Sigmoid colon (tissue), 6 donors: ENCODE measurements at regions not wholly inside any gene's neighbourhood (a gene's known extent, or its start where the extent isn't known, plus 50 kb on each side); places are given as distances from the start of the nearest gene placed in this dataset.

Experiments
- DNase-seq: peaks from one replicate; pipeline ENCODE4 v3.0.0-alpha.2; 2019
- H3K27ac ChIP-seq, 4 donors: fragments of 200-600 bp; sonication (generic); one replicate each; pipeline ENCODE4 v1.5.1; 2016 to 2019; ENCODE audit warnings: mild to moderate bottlenecking in 1 of 4
- H3K27me3 ChIP-seq, 3 donors: fragments of 200-600 bp; sonication (generic); one replicate each; pipeline ENCODE4 v1.5.1; 2019; ENCODE audit warnings: mild to moderate bottlenecking in 1 of 3
- H3K36me3 ChIP-seq, 4 donors: fragments of 200-600 bp; sonication (generic); one replicate each; pipeline ENCODE4 v1.5.1; 2016 to 2019
- H3K4me1 ChIP-seq, 4 donors: fragments of 200-600 bp; sonication (generic); one replicate each; pipeline ENCODE4 v1.5.1; 2017 to 2019
- H3K4me3 ChIP-seq, 4 donors: fragments of 200-600 bp; sonication (generic); one replicate each; pipeline ENCODE4 v1.5.1; 2017 to 2019; ENCODE audit warnings: mild to moderate bottlenecking in 2 of 4, moderate library complexity in 1 of 4
- H3K9me3 ChIP-seq, 4 donors: fragments of 200-600 bp in 3 of 4; sonication (generic) in 3 of 4; one replicate each; pipeline versions ENCODE4 v1.5.1 to v1.6.1; 2013 to 2019
- EP300 ChIP-seq, 4 donors: sonication (generic); formaldehyde crosslinking; IDR thresholded peaks; one replicate each; pipeline ENCODE4 v1.6.1; 2017; ENCODE audit warnings: antibody characterized with exemption in 4 of 4
- POLR2A ChIP-seq, 2 donors: fragments of 450-650 bp; IDR thresholded peaks; one replicate each; pipeline ENCODE4 v1.6.1; 2016; ENCODE audit warnings: antibody characterized with exemption in 2 of 2, mild to moderate bottlenecking in 2 of 2, moderate library complexity in 2 of 2
- POLR2AphosphoS5 ChIP-seq, 4 donors: sonication (generic); formaldehyde crosslinking; IDR thresholded peaks; one replicate each; pipeline ENCODE4 v1.6.1; 2017; ENCODE audit warnings: antibody characterized with exemption in 4 of 4
- WGBS, 2 donors: extraction: QIAGEN DNeasy Blood & Tissue Kit; methylation state at CpG; one replicate each; pipeline ENCODE4 v1.1.7; 2013; 5-methylcytosine and 5-hydroxymethylcytosine counted together
- intact Hi-C: fragments of 100-400 bp; cut with DNase I; formaldehyde crosslinking; loops from one replicate; pipeline ENCODE4 v1.15.1; 2023
- TF ChIP-seq, protein P1 (sequence below), 4 experiments: fragments of 450-650 bp in 3 of 4; fragments of 200-600 bp in 1 of 4; IDR thresholded peaks; one replicate each; pipeline ENCODE4 v1.5.1; 2016 to 2019; ENCODE audit warnings: antibody characterized with exemption in 4 of 4, mild to moderate bottlenecking in 3 of 4, moderate library complexity in 2 of 4
- donor health status: healthy with polysubstance abuse.
- donor health status: healthy.

GRCh38 chr21:35204850-35205541 lies 155.9 kb upstream of the RUNX1 start:
- H3K27me3 ChIP-seq: no peaks in the 10 kb centered on the region
- intact Hi-C loops: loop anchor here (2.0 to 5.0 kb wide), 3 partner anchors 52 to 318 kb away; no protein-coding TSS in a partner anchor
- peak overlapping the region; percentile 31 to 82 (median 68) for H3K27ac ChIP-seq
- peaks cover 0 to 52% (median 43%) of the 10 kb centered on the region in 4 donors for H3K4me1 ChIP-seq
- peak; percentile 89 for DNase-seq
- no peaks in the 10 kb centered on the region for H3K36me3 ChIP-seq
- H3K4me3 ChIP-seq: peak overlapping the region in 3 of 4 donors; percentile 23 to 25 (median 24)
- no peaks in the 10 kb centered on the region for H3K9me3 ChIP-seq
- TF ChIP-seq POLR2AphosphoS5 (IDR thresholded peaks at IDR 0.05): peak in 3 of 4 donors; percentile 21 to 64 (median 48)
- no peak for TF ChIP-seq POLR2A (IDR thresholded peaks at IDR 0.05)
- TF ChIP-seq EP300 (IDR thresholded peaks at IDR 0.05): peak in 1 of 4 donors; percentile 9
- TF ChIP-seq, protein P1, sequence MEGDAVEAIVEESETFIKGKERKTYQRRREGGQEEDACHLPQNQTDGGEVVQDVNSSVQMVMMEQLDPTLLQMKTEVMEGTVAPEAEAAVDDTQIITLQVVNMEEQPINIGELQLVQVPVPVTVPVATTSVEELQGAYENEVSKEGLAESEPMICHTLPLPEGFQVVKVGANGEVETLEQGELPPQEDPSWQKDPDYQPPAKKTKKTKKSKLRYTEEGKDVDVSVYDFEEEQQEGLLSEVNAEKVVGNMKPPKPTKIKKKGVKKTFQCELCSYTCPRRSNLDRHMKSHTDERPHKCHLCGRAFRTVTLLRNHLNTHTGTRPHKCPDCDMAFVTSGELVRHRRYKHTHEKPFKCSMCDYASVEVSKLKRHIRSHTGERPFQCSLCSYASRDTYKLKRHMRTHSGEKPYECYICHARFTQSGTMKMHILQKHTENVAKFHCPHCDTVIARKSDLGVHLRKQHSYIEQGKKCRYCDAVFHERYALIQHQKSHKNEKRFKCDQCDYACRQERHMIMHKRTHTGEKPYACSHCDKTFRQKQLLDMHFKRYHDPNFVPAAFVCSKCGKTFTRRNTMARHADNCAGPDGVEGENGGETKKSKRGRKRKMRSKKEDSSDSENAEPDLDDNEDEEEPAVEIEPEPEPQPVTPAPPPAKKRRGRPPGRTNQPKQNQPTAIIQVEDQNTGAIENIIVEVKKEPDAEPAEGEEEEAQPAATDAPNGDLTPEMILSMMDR (IDR thresholded peaks at IDR 0.05): peak in 1 of 4 experiments; percentile 15
- WGBS, 2 donors: 36 to 63% methylated on average over 19 of the region's 19 CpGs

GRCh38 chr21:35204125-35204524 lies 155.0 kb upstream of the RUNX1 start:
- Histone ChIP-seq H3K4me1 (peaks cover 0 to 47% (median 40%) of the 10 kb centered on the region in 4 donors), H3K27me3 (no peaks in the 10 kb centered on the region), H3K36me3 (no peaks in the 10 kb centered on the region), H3K4me3 (no peak overlapping the region), H3K27ac (peak overlapping the region in 3 of 4 donors; percentile 72 to 82 (median 75)), H3K9me3 (no peaks in the 10 kb centered on the region)
- intact Hi-C loops: loop anchor here (2.0 kb wide), 1 partner anchor 121 kb away; no protein-coding TSS in a partner anchor
- no peak for DNase-seq
- no peak for TF ChIP-seq POLR2A (IDR thresholded peaks at IDR 0.05)
- no peak for TF ChIP-seq EP300 (IDR thresholded peaks at IDR 0.05)
- TF ChIP-seq, protein P1 (IDR thresholded peaks at IDR 0.05): no peak
- 93 to 95% methylated on average over 7 of the region's 7 CpGs for WGBS, 2 donors

- intact Hi-C loops: loop anchor here (1.0 kb wide), 1 partner anchor 147 kb away; no protein-coding TSS in a partner anchor
- no peaks in the 10 kb centered on the region for H3K36me3 ChIP-seq
- WGBS, 2 donors: 46 to 67% methylated on average over 11 of the region's 11 CpGs
- H3K9me3 ChIP-seq: no peaks in the 10 kb centered on the region
- H3K4me3 ChIP-seq: no peak overlapping the region
- DNase-seq: no peak
- peak in 1 of 4 donors; percentile 43 for TF ChIP-seq EP300 (IDR thresholded peaks at IDR 0.05)
- no peak for TF ChIP-seq POLR2A (IDR thresholded peaks at IDR 0.05)
- peak in 3 of 4 donors; percentile 59 to 72 (median 60) for TF ChIP-seq POLR2AphosphoS5 (IDR thresholded peaks at IDR 0.05)
- H3K4me1 ChIP-seq: peaks cover 0 to 40% (median 38%) of the 10 kb centered on the region in 4 donors
- H3K27ac ChIP-seq: peak overlapping the region in 3 of 4 donors; percentile 72 to 82 (median 75)
- no peaks in the 10 kb centered on the region for H3K27me3 ChIP-seq
These were observed 154.2 kb upstream of the RUNX1 start for GRCh38 chr21:35203093-35203977.

GRCh38 chr21:35202431-35202830 lies 153.3 kb upstream of the RUNX1 start:
- Histone ChIP-seq H3K27ac (peak overlapping the region in 3 of 4 donors; percentile 72 to 82 (median 75)), H3K27me3 (no peaks in the 10 kb centered on the region), H3K4me1 (peaks cover 0 to 40% (median 38%) of the 10 kb centered on the region in 4 donors), H3K36me3 (no peaks in the 10 kb centered on the region), H3K4me3 (no peak overlapping the region), H3K9me3 (no peaks in the 10 kb centered on the region)
- TF ChIP-seq POLR2A (IDR thresholded peaks at IDR 0.05) (no peak), POLR2AphosphoS5 (IDR thresholded peaks at IDR 0.05) (no peak), EP300 (IDR thresholded peaks at IDR 0.05) (no peak)
- TF ChIP-seq, protein P1 (IDR thresholded peaks at IDR 0.05): no peak
- no peak for DNase-seq
- intact Hi-C loops: no loop called here

- H3K27me3 ChIP-seq: no peaks in the 10 kb centered on the region
- H3K36me3 ChIP-seq: no peaks in the 10 kb centered on the region
- DNase-seq: no peak
- H3K9me3 ChIP-seq: no peaks in the 10 kb centered on the region
- no peak overlapping the region for H3K4me3 ChIP-seq
- TF ChIP-seq, protein P1 (IDR thresholded peaks at IDR 0.05): no peak
- no peak for TF ChIP-seq POLR2A (IDR thresholded peaks at IDR 0.05)
- TF ChIP-seq POLR2AphosphoS5 (IDR thresholded peaks at IDR 0.05): no peak
- no peak for TF ChIP-seq EP300 (IDR thresholded peaks at IDR 0.05)
- intact Hi-C loops: no loop called here
- peak overlapping the region in 2 of 4 donors; percentile 75 to 82 for H3K27ac ChIP-seq
- peaks cover 0 to 40% (median 38%) of the 10 kb centered on the region in 4 donors for H3K4me1 ChIP-seq
These were observed 152.7 kb upstream of the RUNX1 start for GRCh38 chr21:35201799-35202198.
